Endothelial cell of umbilical vein (primary cell): ENCODE measurements at regions not wholly inside any gene's neighbourhood (a gene's known extent, or its start where the extent isn't known, plus 50 kb on each side); places are given as distances from the start of the nearest gene placed in this dataset.
A peak's percentile ranks its signal among the peaks of the same experiment; 100 is the strongest.

Experiments
- BruUV-seq: library from RNA; stranded (reverse); fragments of 400-500 nt; replicated peaks from 2 replicates; lab custom pipeline; 2021; lab: Mats Ljungman, UMichigan
- CTCF ChIA-PET: fragments of 300-600, 350-600 bp; sonication (Branson Sonifier 250); formaldehyde crosslinking; loops from one replicate; lab custom pipeline; 2021; ENCODE audit warnings: antibody characterized with exemption, inconsistent platforms; lab: Charles Lee
- POLR2A ChIA-PET: fragments of 300-600, 350-600 bp; sonication (Branson Sonifier 250); formaldehyde crosslinking; loops from one replicate; lab custom pipeline; 2021; ENCODE audit warnings: antibody characterized with exemption, inconsistent platforms; lab: Charles Lee
- DNase-seq: peaks from one replicate; pipeline ENCODE4 v3.0.0-alpha.2; 2011; ENCODE audit warnings: low read depth, low spot score
- FAIRE-seq: peaks from 2 replicates; lab custom pipeline; 2011; peaks lifted over from hg19 to GRCh38; lab: Jason Lieb, UNC
- H2AFZ ChIP-seq: 2 replicates; pipeline ENCODE4 v1.6.0; 2012; ENCODE audit warnings: low read depth, low read length, control low read depth, inconsistent platforms
- H3K27ac ChIP-seq: 2 replicates; pipeline ENCODE4 v1.5.1; 2011; ENCODE audit warnings: low read depth, mild to moderate bottlenecking, control low read depth, low read length, moderate library complexity; ENCODE audit not compliant: insufficient read depth
- H3K27me3 ChIP-seq, 2 experiments: 2 replicates each; pipeline versions ENCODE4 v1.6.0 to v1.6.1; 2011; ENCODE audit warnings: low read length in 2 of 2, mixed read lengths in 1 of 2; ENCODE audit not compliant: control insufficient read depth in 2 of 2, insufficient read depth in 2 of 2
- H3K36me3 ChIP-seq, 2 experiments: 2 replicates in 1 of 2; 3 replicates in 1 of 2; pipeline ENCODE4 v1.5.1; 2011; ENCODE audit warnings: low read length in 2 of 2, mild to moderate bottlenecking in 1 of 2, moderate library complexity in 1 of 2; ENCODE audit not compliant: control insufficient read depth in 2 of 2, insufficient read depth in 2 of 2; ENCODE audit errors: extremely low read depth in 1 of 2
- H3K4me1 ChIP-seq: 3 replicates; pipeline ENCODE4 v1.5.1; 2011; ENCODE audit warnings: mild to moderate bottlenecking, low read length; ENCODE audit not compliant: control insufficient read depth, insufficient read depth; ENCODE audit errors: extremely low read depth
- H3K4me2 ChIP-seq: 2 replicates; pipeline ENCODE4 v1.6.1; 2011; ENCODE audit warnings: low read length, control low read depth, mixed read lengths; ENCODE audit not compliant: insufficient read depth
- H3K4me3 ChIP-seq, 3 experiments: fragments of 200-600 bp in 1 of 3; sonication (generic), shearing (Covaris generic) in 1 of 3; replicated peaks in 1 of 3; 2 replicates each; pipeline ENCODE4 v1.5.1; 2011 to 2016; ENCODE audit warnings: control low read depth in 3 of 3, low read length in 3 of 3, mild to moderate bottlenecking in 2 of 3, inconsistent platforms in 1 of 3, low read depth in 1 of 3, moderate library complexity in 1 of 3; ENCODE audit not compliant: insufficient read depth in 1 of 3
- H3K79me2 ChIP-seq: 2 replicates; pipeline ENCODE4 v1.6.0; 2012; ENCODE audit warnings: low read length, inconsistent platforms; ENCODE audit not compliant: control insufficient read depth, insufficient read depth
- H3K9ac ChIP-seq: replicated peaks from 2 replicates; pipeline ENCODE3; 2011; ENCODE audit warnings: low read length, control low read depth; ENCODE audit not compliant: insufficient read depth; ENCODE audit errors: extremely low read depth
- H3K9me1 ChIP-seq: replicated peaks from 3 replicates; pipeline ENCODE4 v1.6.0; 2011; ENCODE audit warnings: mild to moderate bottlenecking, low read length; ENCODE audit not compliant: control insufficient read depth, insufficient read depth; ENCODE audit errors: extremely low read depth
- H3K9me3 ChIP-seq: replicated peaks from 2 replicates; pipeline ENCODE4 v1.5.1; 2012; ENCODE audit warnings: low read length, inconsistent platforms; ENCODE audit not compliant: control insufficient read depth, insufficient read depth
- H4K20me1 ChIP-seq: replicated peaks from 2 replicates; pipeline ENCODE3; 2011; ENCODE audit warnings: mild to moderate bottlenecking, low read length; ENCODE audit not compliant: control insufficient read depth, insufficient read depth; ENCODE audit errors: extremely low read depth
- EZH2 ChIP-seq: IDR thresholded peaks from 2 replicates; pipeline ENCODE4 v1.6.1; 2012; ENCODE audit warnings: borderline replicate concordance, low read depth, mild to moderate bottlenecking, moderate library complexity, low read length, inconsistent platforms; ENCODE audit not compliant: severe bottlenecking
- GATA2 ChIP-seq: IDR thresholded peaks from 2 replicates; pipeline ENCODE4 v1.7.0; 2011; ENCODE audit warnings: low read depth, mild to moderate bottlenecking, moderate library complexity, mixed read lengths, low read length; ENCODE audit not compliant: insufficient read length, insufficient read depth
- JUN ChIP-seq: IDR thresholded peaks from 2 replicates; pipeline ENCODE4 v1.6.1; 2011; ENCODE audit warnings: borderline replicate concordance, low read depth; ENCODE audit not compliant: insufficient read length, insufficient read depth
- MAX ChIP-seq: IDR thresholded peaks from 2 replicates; pipeline ENCODE4 v1.6.1; 2011; ENCODE audit not compliant: insufficient read depth, insufficient read length
- MYC ChIP-seq: IDR thresholded peaks from one replicate; pipeline ENCODE4 v1.6.1; 2011; ENCODE audit warnings: mild to moderate bottlenecking, low read depth, low read length
- POLR2A ChIP-seq: IDR thresholded peaks from 2 replicates; pipeline ENCODE4 v1.6.1; 2012; ENCODE audit warnings: low read depth, mild to moderate bottlenecking, control low read depth, low read length
- POLR2AphosphoS5 ChIP-seq: IDR thresholded peaks from 2 replicates; pipeline ENCODE4 v1.6.1; 2012; ENCODE audit warnings: low read depth, mild to moderate bottlenecking, control low read depth, low read length, moderate library complexity; ENCODE audit not compliant: insufficient read depth
- dilution Hi-C: fragments of 300-500 bp; cut with MboI; formaldehyde crosslinking; loops from one replicate; pipeline ENCODE4 v1.15.0; 2019; ENCODE audit warnings: low sequenced_read_pairs; ENCODE audit not compliant: extremely low pct_ligation_motif_present
- intact Hi-C: fragments of 100-400 bp; cut with micrococcal nuclease; formaldehyde crosslinking; loops from one replicate; pipeline ENCODE4 v1.10.0; 2022
- TF ChIP-seq, protein P1 (sequence below), 2 donors: IDR thresholded peaks; 1 replicate in 1 of 2; 2 replicates in 1 of 2; pipeline ENCODE4 v1.5.1; 2011; ENCODE audit warnings: low read length in 2 of 2, mild to moderate bottlenecking in 2 of 2, moderate library complexity in 2 of 2, control low read depth in 1 of 2, inconsistent platforms in 1 of 2, low read depth in 1 of 2; ENCODE audit not compliant: insufficient read depth in 1 of 2; ENCODE audit errors: extremely low read depth in 1 of 2

GRCh38 chr13:60629158-60629557 lies 232.1 kb downstream of the TDRD3 start:
- Histone ChIP-seq H2AFZ (no peak overlapping the region), H3K27me3 (peaks cover 2 to 13% of the 10 kb centered on the region in 2 experiments), H3K4me3 (no peak overlapping the region), H4K20me1 (no peaks in the 10 kb centered on the region), H3K79me2 (no peaks in the 10 kb centered on the region), H3K9me1 (no peaks in the 10 kb centered on the region), H3K9me3 (no peaks in the 10 kb centered on the region), H3K4me2 (no peak overlapping the region), H3K36me3 (no peaks in the 10 kb centered on the region), H3K9ac (no peak overlapping the region), H3K27ac (no peak overlapping the region), H3K4me1 (no peaks in the 10 kb centered on the region)
- BruUV-seq: no TSS peak
- dilution Hi-C loops: no loop called here
- TF ChIP-seq MYC (no peak), EZH2 (no peak), POLR2A (no peak), POLR2AphosphoS5 (no peak), MAX (no peak), JUN (no peak), GATA2 (no peak)
- FAIRE-seq: no peak
- intact Hi-C loops: loop anchor here (10.0 kb wide), 1 partner anchor 366 kb away; no protein-coding TSS in a partner anchor
- CTCF ChIA-PET: interaction anchor here (0.8 to 5.4 kb wide), 3 partner anchors 12 to 1325 kb away, joined by 3 to 27 read pairs (median 25); no protein-coding TSS in a partner anchor
- POLR2A ChIA-PET: no interaction called here
- no peak for DNase-seq

DNA sequence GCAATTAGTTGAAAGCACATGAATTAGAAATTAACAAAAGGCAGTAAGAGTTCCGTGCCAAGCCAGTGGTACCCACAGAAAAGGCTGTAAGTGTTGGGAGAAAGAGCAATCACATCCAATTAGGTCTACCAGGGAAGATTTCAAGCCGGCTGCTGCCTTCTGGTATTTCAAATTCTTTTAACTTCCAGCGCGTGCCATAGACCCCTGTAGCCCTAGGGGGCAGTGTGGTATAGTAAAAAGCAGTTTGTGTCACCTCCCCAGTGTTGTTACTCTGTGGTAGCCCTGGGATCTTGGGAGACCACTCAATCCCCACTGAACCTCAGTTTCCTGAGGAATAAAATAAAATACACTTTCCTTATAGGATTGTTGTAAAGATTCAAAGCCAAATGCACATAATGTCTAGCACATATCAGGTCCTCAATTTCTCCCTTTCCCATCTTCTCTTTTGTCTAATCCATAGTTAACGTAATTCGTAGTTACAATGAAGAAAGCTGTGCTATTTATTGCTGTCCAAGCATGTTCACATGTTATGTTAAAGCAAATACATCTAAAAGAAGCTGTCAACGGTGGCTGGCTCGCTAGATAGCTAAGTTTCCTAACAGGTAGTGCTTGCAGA lies 230.2 kb downstream of the TDRD3 start:
- DNase-seq (peak; percentile 42), FAIRE-seq (peak; percentile 87)
- TF ChIP-seq, protein P1, sequence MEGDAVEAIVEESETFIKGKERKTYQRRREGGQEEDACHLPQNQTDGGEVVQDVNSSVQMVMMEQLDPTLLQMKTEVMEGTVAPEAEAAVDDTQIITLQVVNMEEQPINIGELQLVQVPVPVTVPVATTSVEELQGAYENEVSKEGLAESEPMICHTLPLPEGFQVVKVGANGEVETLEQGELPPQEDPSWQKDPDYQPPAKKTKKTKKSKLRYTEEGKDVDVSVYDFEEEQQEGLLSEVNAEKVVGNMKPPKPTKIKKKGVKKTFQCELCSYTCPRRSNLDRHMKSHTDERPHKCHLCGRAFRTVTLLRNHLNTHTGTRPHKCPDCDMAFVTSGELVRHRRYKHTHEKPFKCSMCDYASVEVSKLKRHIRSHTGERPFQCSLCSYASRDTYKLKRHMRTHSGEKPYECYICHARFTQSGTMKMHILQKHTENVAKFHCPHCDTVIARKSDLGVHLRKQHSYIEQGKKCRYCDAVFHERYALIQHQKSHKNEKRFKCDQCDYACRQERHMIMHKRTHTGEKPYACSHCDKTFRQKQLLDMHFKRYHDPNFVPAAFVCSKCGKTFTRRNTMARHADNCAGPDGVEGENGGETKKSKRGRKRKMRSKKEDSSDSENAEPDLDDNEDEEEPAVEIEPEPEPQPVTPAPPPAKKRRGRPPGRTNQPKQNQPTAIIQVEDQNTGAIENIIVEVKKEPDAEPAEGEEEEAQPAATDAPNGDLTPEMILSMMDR (IDR thresholded peaks at IDR 0.05; ENCODE audit: extremely low read depth in 1 of 2, insufficient read depth in 1 of 2, low read depth in 1 of 2, low read length in 2 of 2): peak; percentile 63 to 72
- no peak for TF ChIP-seq POLR2A
- intact Hi-C loops (loop anchor here (1.0 to 10.0 kb wide), 4 partner anchors 368 to 1327 kb away; no protein-coding TSS in a partner anchor), dilution Hi-C loops (no loop called here)
- H3K9ac ChIP-seq: no peak overlapping the region
- no peak overlapping the region for H2AFZ ChIP-seq
- H3K9me1 ChIP-seq: no peaks in the 10 kb centered on the region
- peaks cover 2 to 22% of the 10 kb centered on the region in 2 experiments for H3K27me3 ChIP-seq
- H3K4me2 ChIP-seq: no peak overlapping the region
- H3K79me2 ChIP-seq: no peaks in the 10 kb centered on the region
- H3K9me3 ChIP-seq: no peaks in the 10 kb centered on the region
- no TSS peak for BruUV-seq
- H3K36me3 ChIP-seq: no peaks in the 10 kb centered on the region
- H4K20me1 ChIP-seq: no peaks in the 10 kb centered on the region
- CTCF ChIA-PET: interaction anchor here (0.6 to 5.4 kb wide), 9 partner anchors 8 to 1327 kb away, joined by 3 to 37 read pairs (median 5); no protein-coding TSS in a partner anchor
- H3K4me1 ChIP-seq: no peaks in the 10 kb centered on the region
- no peak overlapping the region for H3K4me3 ChIP-seq
- POLR2A ChIA-PET: no interaction called here
- no peak overlapping the region for H3K27ac ChIP-seq
